ENCODE measurements at regions not wholly inside any gene's neighbourhood (a gene's known extent, or its start where the extent isn't known, plus 50 kb on each side); places are given as distances from the start of the nearest gene placed in this dataset.

DNA sequence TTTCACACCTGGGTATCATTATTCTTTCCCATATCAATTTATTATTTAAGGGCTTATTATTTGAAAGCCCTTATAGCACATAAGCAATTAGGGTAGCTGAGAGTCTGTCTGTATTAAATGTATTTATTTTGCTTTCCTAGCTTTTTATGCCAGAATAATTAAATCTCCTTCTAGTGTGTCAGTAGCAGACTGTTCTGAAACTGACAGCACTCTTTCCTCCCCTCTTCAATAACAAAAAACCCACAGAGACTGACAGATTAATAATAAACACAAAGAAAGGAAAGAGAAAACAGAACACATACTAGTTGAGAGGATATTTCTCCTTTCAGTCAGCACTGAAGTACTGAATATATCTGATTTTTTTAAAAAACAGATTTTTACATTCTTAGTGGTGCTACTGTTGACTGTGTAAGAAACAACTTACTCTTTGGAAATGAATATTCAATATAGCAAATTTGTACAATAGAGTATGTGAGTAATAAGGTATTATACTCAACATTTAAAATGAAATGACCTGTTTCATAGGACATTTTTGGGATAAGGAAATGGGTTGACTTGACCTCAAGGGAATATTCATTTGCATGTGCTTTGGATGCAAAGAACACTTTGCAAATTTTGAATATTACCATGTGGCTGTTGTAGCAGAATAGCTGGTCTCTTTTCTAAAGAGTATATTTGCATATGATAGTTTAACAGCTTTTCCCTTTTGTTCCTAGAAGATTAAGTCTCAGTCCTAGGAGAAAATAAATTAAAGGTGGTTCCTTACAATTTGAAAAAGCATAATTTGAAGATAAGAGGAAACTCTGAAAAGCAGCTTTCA is 208.3 kb downstream of the SPATA31D1 start:
- TF ChIP-seq POLR2AphosphoS5 (IDR thresholded peaks at IDR 0.05; ENCODE audit: low read depth, low read length) (no peak), REST (IDR thresholded peaks at IDR 0.05; ENCODE audit: insufficient read depth in 1 of 2, low read depth in 2 of 2, low read length in 2 of 2) (no peak)

Data from PFSK-1 (cell line).